CD4-positive, alpha-beta memory T cell (primary cell): ENCODE measurements at regions not wholly inside any gene's neighbourhood (a gene's known extent, or its start where the extent isn't known, plus 50 kb on each side); places are given as distances from the start of the nearest gene placed in this dataset.
A peak's percentile ranks its signal among the peaks of the same experiment; 100 is the strongest.

Experiments
- CTCF ChIA-PET: fragments of 350-600 bp; sonication (Branson Sonifier 250); formaldehyde crosslinking; loops from one replicate; lab custom pipeline; 2021; ENCODE audit warnings: inconsistent platforms; ENCODE audit not compliant: partially characterized antibody; lab: Charles Lee
- POLR2A ChIA-PET: fragments of 350-600 bp; sonication (Branson Sonifier 250); formaldehyde crosslinking; loops from one replicate; lab custom pipeline; 2021; ENCODE audit not compliant: partially characterized antibody; lab: Charles Lee
- DNase-seq, 5 donors: peaks; one replicate each; pipeline versions ENCODE4 v3.0.0 to v3.0.0-alpha.2; 2020 to 2022; ENCODE audit warnings: mixed read lengths in 1 of 5
- H3K27ac ChIP-seq: one replicate; pipeline ENCODE4 v1.7.0; 2013; ENCODE audit warnings: low read depth, low read length
- H3K27me3 ChIP-seq: 2 replicates; pipeline ENCODE4 v1.7.0; 2013; ENCODE audit warnings: mild to moderate bottlenecking, low read length, moderate library complexity; ENCODE audit not compliant: insufficient read depth
- H3K36me3 ChIP-seq: 2 replicates; pipeline ENCODE4 v1.7.0; 2013; ENCODE audit warnings: mild to moderate bottlenecking, low read length, moderate library complexity; ENCODE audit not compliant: insufficient read depth
- H3K4me1 ChIP-seq: 2 replicates; pipeline ENCODE4 v1.7.0; 2013; ENCODE audit warnings: mild to moderate bottlenecking, low read length, moderate library complexity; ENCODE audit not compliant: insufficient read depth
- H3K4me3 ChIP-seq, 2 donors: one replicate each; pipeline ENCODE4 v1.7.0; 2013; ENCODE audit warnings: low read length in 2 of 2, mild to moderate bottlenecking in 1 of 2
- H3K9me3 ChIP-seq, 2 donors: one replicate each; pipeline ENCODE4 v1.7.0; 2013; ENCODE audit warnings: low read length in 2 of 2, control low read depth in 1 of 2; ENCODE audit not compliant: control insufficient read depth in 1 of 2
- H3K27ac Mint-ChIP-seq, 7 donors: one replicate each; pipeline ENCODE4 v1.8.0; 2020 to 2021; ENCODE audit warnings: mixed read lengths in 7 of 7, mild to moderate bottlenecking in 6 of 7, inconsistent platforms in 3 of 7, moderate library complexity in 3 of 7
- H3K27me3 Mint-ChIP-seq, 2 donors: one replicate each; pipeline ENCODE4 v1.8.0; 2020 to 2021; ENCODE audit warnings: mixed read lengths in 2 of 2
- H3K36me3 Mint-ChIP-seq, 2 donors: one replicate each; pipeline ENCODE4 v1.8.0; 2020 to 2021; ENCODE audit warnings: mixed read lengths in 2 of 2, inconsistent platforms in 1 of 2, mild to moderate bottlenecking in 1 of 2
- H3K4me1 Mint-ChIP-seq, 4 donors: one replicate each; pipeline ENCODE4 v1.8.0; 2020 to 2021; ENCODE audit warnings: mixed read lengths in 4 of 4, mild to moderate bottlenecking in 1 of 4
- H3K4me3 Mint-ChIP-seq, 8 donors: one replicate each; pipeline ENCODE4 v1.8.0; 2020 to 2021; ENCODE audit warnings: mixed read lengths in 8 of 8, mild to moderate bottlenecking in 7 of 8, moderate library complexity in 6 of 8, inconsistent platforms in 3 of 8
- H3K9me3 Mint-ChIP-seq, 8 donors: one replicate each; pipeline ENCODE4 v1.8.0; 2020 to 2021; ENCODE audit warnings: mixed read lengths in 8 of 8, mild to moderate bottlenecking in 5 of 8, inconsistent platforms in 3 of 8, moderate library complexity in 1 of 8
- intact Hi-C: fragments of 100-400 bp; cut with micrococcal nuclease; formaldehyde crosslinking; loops from one replicate; pipeline ENCODE4 v1.15.1; 2023

DNA sequence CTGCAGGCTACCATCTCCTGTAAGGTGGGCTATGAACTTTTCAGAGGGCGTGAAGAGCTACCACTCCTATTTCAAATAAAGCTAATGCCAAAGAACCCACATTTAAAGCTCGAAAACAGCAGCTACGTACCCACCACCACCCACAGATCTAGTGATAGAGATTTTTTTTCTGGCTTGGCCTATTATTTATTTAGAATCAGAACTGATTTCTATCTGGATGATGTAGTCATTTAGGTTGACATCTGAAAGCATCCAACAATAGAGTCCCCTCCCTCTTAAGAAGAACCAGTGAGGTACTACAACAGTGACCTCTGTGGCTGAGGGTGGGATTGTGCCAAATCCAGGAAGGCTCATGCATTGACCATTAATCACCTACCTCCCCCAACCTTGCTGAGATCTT is 113.8 kb upstream of the ADO start:
- Mint-ChIP-seq H3K4me1 (peaks cover 41 to 75% (median 60%) of the 10 kb centered on the region in 4 donors), H3K9me3 (peaks cover 0 to 11% (median 4%) of the 10 kb centered on the region in 8 donors), H3K27me3 (no peaks in the 10 kb centered on the region), H3K27ac (peak overlapping the region; percentile 31 to 95 (median 90)), H3K4me3 (peak overlapping the region; percentile 27 to 88 (median 78)), H3K36me3 (peaks cover 0 to 4% of the 10 kb centered on the region in 2 donors)
- Histone ChIP-seq H3K4me3 (no peak overlapping the region), H3K27ac (peak overlapping the region; percentile 55), H3K4me1 (peaks cover 46% of the 10 kb centered on the region), H3K9me3 (no peaks in the 10 kb centered on the region), H3K36me3 (no peaks in the 10 kb centered on the region), H3K27me3 (no peaks in the 10 kb centered on the region)
- DNase-seq = peak; percentile 45 to 65 (median 52)
- ChIA-PET POLR2A (interaction anchor here (2.7 to 2.9 kb wide), 3 partner anchors 9 to 54 kb away, joined by 12 to 16 read pairs (median 16); no protein-coding TSS in a partner anchor), CTCF (interaction anchor here (0.7 to 2.5 kb wide), 5 partner anchors 15 to 1029 kb away, joined by 3 to 11 read pairs (median 3); partner anchors contain the start of genes ADO and EGR2)
- intact Hi-C loops = loop anchor here (2.0 to 5.0 kb wide), 2 partner anchors 42 to 54 kb away; no protein-coding TSS in a partner anchor

DNA sequence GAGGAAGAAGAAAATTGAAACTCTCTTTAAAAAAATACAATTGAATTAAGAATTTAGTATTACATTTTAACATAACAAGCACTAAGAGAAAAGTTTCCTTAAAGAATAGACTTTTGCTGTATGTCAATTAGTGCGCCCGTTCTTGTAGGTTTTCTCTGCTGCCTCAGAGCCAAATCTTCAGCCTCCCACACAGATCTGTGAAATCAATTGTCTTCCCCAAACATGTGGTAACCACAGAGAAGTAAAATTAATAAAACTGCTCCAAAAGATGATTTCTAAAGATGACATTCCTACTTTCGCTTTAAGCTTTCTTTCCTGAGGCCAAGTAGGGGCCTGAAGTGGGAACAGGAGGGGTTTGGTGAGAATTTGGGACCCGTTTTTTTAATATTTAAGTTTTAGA is 113.2 kb upstream of the ADO start:
- Histone ChIP-seq H3K9me3 (no peaks in the 10 kb centered on the region), H3K36me3 (no peaks in the 10 kb centered on the region), H3K4me3 (peak overlapping the region in 1 of 2 donors; percentile 25), H3K27me3 (no peaks in the 10 kb centered on the region), H3K4me1 (peaks cover 46% of the 10 kb centered on the region), H3K27ac (peak overlapping the region; percentile 26)
- no peaks in the 10 kb centered on the region for H3K27me3 Mint-ChIP-seq
- peak overlapping the region; percentile 68 to 88 (median 78) for H3K4me3 Mint-ChIP-seq
- peaks cover 0 to under 1% of the 10 kb centered on the region in 2 donors for H3K36me3 Mint-ChIP-seq
- H3K9me3 Mint-ChIP-seq = peaks cover 0 to 11% (median 2%) of the 10 kb centered on the region in 8 donors
- DNase-seq = peak in 1 of 5 donors; percentile 8
- peaks cover 41 to 73% (median 62%) of the 10 kb centered on the region in 4 donors for H3K4me1 Mint-ChIP-seq
- peak overlapping the region; percentile 89 to 95 (median 92) for H3K27ac Mint-ChIP-seq
- ChIA-PET POLR2A (interaction anchor here (1.2 to 2.9 kb wide), 4 partner anchors 10 to 63 kb away, joined by 3 to 16 read pairs (median 10); no protein-coding TSS in a partner anchor), CTCF (interaction anchor here (0.8 to 1.5 kb wide), 4 partner anchors 15 to 125 kb away, joined by 3 to 4 read pairs (median 3); partner anchors contain the start of genes ADO and EGR2)
- intact Hi-C loops = loop anchor here (2.0 to 5.0 kb wide), 2 partner anchors 41 to 55 kb away; no protein-coding TSS in a partner anchor

DNA sequence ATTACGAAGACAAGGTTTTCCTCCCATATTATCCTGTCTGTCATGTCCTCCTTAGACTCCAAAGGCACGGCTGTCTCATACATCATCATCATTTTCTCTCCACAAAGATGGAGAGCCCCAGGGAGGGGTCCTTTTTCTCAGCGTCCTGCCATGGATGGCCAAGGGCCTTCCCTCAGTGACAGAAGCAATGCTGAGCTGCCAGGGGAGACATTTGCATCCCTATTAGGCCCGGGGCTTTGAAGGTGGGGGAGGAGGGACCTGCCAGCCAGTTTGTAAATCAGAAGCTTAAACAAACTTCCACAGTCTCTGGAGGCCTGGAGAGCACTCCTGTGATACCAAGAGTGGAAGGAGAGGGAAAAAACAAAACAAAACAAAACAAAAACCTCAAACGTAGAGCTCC is 112.4 kb upstream of the ADO start:
- ChIA-PET CTCF (interaction anchor here (0.8 to 1.5 kb wide), 4 partner anchors 11 to 124 kb away, joined by 3 to 4 read pairs (median 3); partner anchors contain the start of gene EGR2), POLR2A (interaction anchor here (0.6 to 1.6 kb wide), 3 partner anchors 41 to 124 kb away, joined by 3 to 7 read pairs (median 3); partner anchors contain the start of gene EGR2)
- Mint-ChIP-seq H3K27me3 (no peaks in the 10 kb centered on the region), H3K4me3 (peak overlapping the region in 6 of 8 donors; percentile 68 to 88 (median 76)), H3K27ac (peak overlapping the region; percentile 76 to 95 (median 92)), H3K9me3 (peaks cover 0 to 7% (median under 1%) of the 10 kb centered on the region in 8 donors), H3K4me1 (peaks cover 44 to 79% (median 67%) of the 10 kb centered on the region in 4 donors), H3K36me3 (no peaks in the 10 kb centered on the region)
- Histone ChIP-seq H3K27ac (no peak overlapping the region), H3K9me3 (no peaks in the 10 kb centered on the region), H3K27me3 (no peaks in the 10 kb centered on the region), H3K4me3 (no peak overlapping the region), H3K4me1 (peaks cover 46% of the 10 kb centered on the region), H3K36me3 (no peaks in the 10 kb centered on the region)
- no peak for DNase-seq
- intact Hi-C loops = loop anchor here (5.0 kb wide), 1 partner anchor 40 kb away; no protein-coding TSS in a partner anchor

DNA sequence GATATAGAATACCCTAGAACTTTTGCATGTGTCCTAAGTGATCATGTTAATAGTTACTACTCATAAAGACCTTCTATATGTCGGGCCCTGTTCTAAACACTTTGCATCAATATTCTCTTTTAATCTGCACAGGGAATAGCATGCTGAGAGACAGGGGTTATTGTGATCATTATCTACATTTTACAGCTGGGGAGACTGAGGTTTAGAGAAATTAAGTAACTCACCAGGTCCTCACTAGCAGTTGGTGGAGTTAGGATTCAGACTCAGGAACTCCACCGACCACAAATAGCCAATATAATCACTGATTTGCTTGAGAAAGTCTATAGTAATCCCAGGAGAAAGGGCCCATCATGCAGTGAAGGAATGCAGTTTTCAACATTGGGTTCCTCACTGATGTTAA is 111.2 kb upstream of the ADO start:
- peaks cover 0 to under 1% of the 10 kb centered on the region in 2 donors for H3K9me3 ChIP-seq
- POLR2A ChIA-PET = interaction anchor here (3.4 kb wide), 1 partner anchor 124 kb away, joined by 12 read pairs; the partner anchor contains the start of gene EGR2
- H3K4me1 ChIP-seq = peaks cover 46% of the 10 kb centered on the region
- intact Hi-C loops = loop anchor here (5.0 kb wide), 1 partner anchor 39 kb away; no protein-coding TSS in a partner anchor
- peaks cover 0 to 6% (median 1%) of the 10 kb centered on the region in 8 donors for H3K9me3 Mint-ChIP-seq
- peaks cover 44 to 79% (median 67%) of the 10 kb centered on the region in 4 donors for H3K4me1 Mint-ChIP-seq
- H3K27me3 ChIP-seq = no peaks in the 10 kb centered on the region
- no peak overlapping the region for H3K4me3 Mint-ChIP-seq
- H3K4me3 ChIP-seq = no peak overlapping the region
- no peaks in the 10 kb centered on the region for H3K36me3 Mint-ChIP-seq
- no peak for DNase-seq
- no peaks in the 10 kb centered on the region for H3K36me3 ChIP-seq
- no peak overlapping the region for H3K27ac ChIP-seq
- peak overlapping the region in 2 of 7 donors; percentile 16 to 53 for H3K27ac Mint-ChIP-seq
- CTCF ChIA-PET = no interaction called here
- no peaks in the 10 kb centered on the region for H3K27me3 Mint-ChIP-seq

DNA sequence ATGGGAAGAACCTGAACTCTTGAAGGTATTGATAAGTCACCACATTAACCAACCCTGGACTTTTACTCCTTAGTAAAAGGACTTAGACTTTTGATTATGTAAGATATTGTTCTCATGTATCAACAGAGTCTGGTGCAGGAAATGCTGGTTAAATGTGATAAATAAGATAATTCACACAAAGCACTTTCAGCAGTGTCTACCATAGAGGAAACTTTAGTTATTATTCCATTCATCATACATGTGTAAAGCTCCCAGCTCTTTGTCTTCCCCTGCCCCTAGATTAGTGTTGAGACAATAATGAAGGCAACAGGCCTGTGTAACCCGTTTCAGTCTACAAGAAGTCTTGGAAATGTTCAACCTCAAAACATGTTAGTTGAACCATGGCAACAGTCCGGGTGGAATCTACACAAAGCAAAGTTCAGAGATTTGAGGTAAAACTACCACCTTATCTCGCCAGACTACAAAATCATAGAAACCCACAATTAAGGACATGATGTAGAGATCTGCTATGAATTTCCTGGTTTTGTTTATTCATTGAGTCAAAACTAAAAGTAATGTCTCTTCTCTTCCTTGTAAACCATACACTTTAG is 109.9 kb upstream of the ADO start:
- H3K4me1 ChIP-seq = peaks cover 34% of the 10 kb centered on the region
- peaks cover 34 to 67% (median 56%) of the 10 kb centered on the region in 4 donors for H3K4me1 Mint-ChIP-seq
- H3K9me3 Mint-ChIP-seq = peaks cover 0 to 19% (median 13%) of the 10 kb centered on the region in 8 donors
- H3K27me3 Mint-ChIP-seq = no peaks in the 10 kb centered on the region
- no peak overlapping the region for H3K27ac ChIP-seq
- no peak overlapping the region for H3K4me3 ChIP-seq
- H3K4me3 Mint-ChIP-seq = peak overlapping the region in 4 of 8 donors; percentile 16 to 64 (median 25)
- DNase-seq = peak; percentile 26 to 57 (median 46)
- no peaks in the 10 kb centered on the region for H3K27me3 ChIP-seq
- ChIA-PET CTCF (interaction anchor here (1.2 to 1.8 kb wide), 2 partner anchors 10 to 85 kb away, joined by 4 read pairs; no protein-coding TSS in a partner anchor), POLR2A (interaction anchor here (1.0 to 3.4 kb wide), 3 partner anchors 14 to 123 kb away, joined by 3 to 12 read pairs (median 4); partner anchors contain the start of gene EGR2)
- H3K27ac Mint-ChIP-seq = peak overlapping the region in 6 of 7 donors; percentile 26 to 79 (median 46)
- intact Hi-C loops = loop anchor here (5.0 kb wide), 1 partner anchor 38 kb away; no protein-coding TSS in a partner anchor
- H3K36me3 ChIP-seq = no peaks in the 10 kb centered on the region
- H3K36me3 Mint-ChIP-seq = peaks cover 4 to 9% of the 10 kb centered on the region in 2 donors
- H3K9me3 ChIP-seq = peaks cover 0 to 9% of the 10 kb centered on the region in 2 donors

DNA sequence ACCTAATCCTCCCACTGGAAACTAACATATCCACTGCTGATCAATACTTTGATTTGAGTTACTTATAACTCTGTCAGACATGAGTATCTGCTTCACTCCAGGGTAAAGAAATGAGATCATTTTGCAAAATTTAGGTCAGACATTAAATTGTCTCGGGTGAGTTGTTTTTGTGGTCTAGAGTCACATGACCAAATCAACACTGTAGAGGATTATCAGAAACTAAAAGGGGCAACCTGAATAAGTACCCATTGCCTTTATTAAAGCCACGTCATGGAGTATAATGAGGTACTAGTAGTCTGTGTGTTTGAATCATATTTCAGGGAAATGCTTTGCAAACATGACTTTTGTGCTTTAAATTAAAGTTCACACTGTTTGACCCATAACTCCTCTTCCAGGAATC is 107.7 kb upstream of the ADO start:
- Mint-ChIP-seq H3K4me1 (peaks cover 15 to 46% (median 36%) of the 10 kb centered on the region in 4 donors), H3K27ac (peak overlapping the region in 2 of 7 donors; percentile 8 to 14), H3K36me3 (peaks cover 4 to 9% of the 10 kb centered on the region in 2 donors), H3K4me3 (peak overlapping the region in 1 of 8 donors; percentile 26), H3K9me3 (peaks cover 0 to 27% (median 18%) of the 10 kb centered on the region in 8 donors), H3K27me3 (peaks cover 0 to 1% of the 10 kb centered on the region in 2 donors)
- DNase-seq = peak in 2 of 5 donors; percentile 7 to 27
- CTCF ChIA-PET = interaction anchor here (1.8 kb wide), 1 partner anchor 83 kb away, joined by 4 read pairs; no protein-coding TSS in a partner anchor
- Histone ChIP-seq H3K36me3 (no peaks in the 10 kb centered on the region), H3K9me3 (peaks cover 0 to 9% of the 10 kb centered on the region in 2 donors), H3K4me1 (peaks cover 16% of the 10 kb centered on the region), H3K4me3 (no peak overlapping the region), H3K27me3 (no peaks in the 10 kb centered on the region), H3K27ac (no peak overlapping the region)
- intact Hi-C loops = no loop called here
- POLR2A ChIA-PET = interaction anchor here (1.3 to 3.4 kb wide), 2 partner anchors 59 to 120 kb away, joined by 4 to 12 read pairs; partner anchors contain the start of gene EGR2
